Heart left ventricle (tissue), 16 donors: ENCODE measurements at regions not wholly inside any gene's neighbourhood (a gene's known extent, or its start where the extent isn't known, plus 50 kb on each side); places are given as distances from the start of the nearest gene placed in this dataset.

ENCODE experiments used
- ATAC-seq, 4 donors: fragments of 200-7000 bp; cut with Tn5 transposase; one replicate each; pipeline ENCODE4 v1.9.1; 2020 to 2022; ENCODE audit warnings: moderate library complexity in 4 of 4, mild to moderate bottlenecking in 3 of 4, moderate number of reproducible peaks in 1 of 4
- DNase-seq, 5 donors: peaks; one replicate each; pipeline ENCODE4 v3.0.0-alpha.2; 2020
- H3K27ac ChIP-seq, 12 donors: fragments of 200-600 bp; sonication (generic) in 4 of 12; one replicate each; pipeline versions ENCODE4 v1.5.0 to v1.8.0; 2016 to 2022; ENCODE audit warnings: mild to moderate bottlenecking in 2 of 12
- H3K27me3 ChIP-seq, 9 donors: fragments of 200-600 bp; sonication (generic) in 2 of 9; one replicate each; pipeline versions ENCODE4 v1.5.1 to v1.8.0; 2016 to 2022; ENCODE audit warnings: mild to moderate bottlenecking in 3 of 9
- H3K36me3 ChIP-seq, 9 donors: fragments of 200-600 bp; sonication (generic) in 2 of 9; one replicate each; pipeline versions ENCODE4 v1.5.0 to v1.8.0; 2018 to 2022; ENCODE audit warnings: mild to moderate bottlenecking in 2 of 9
- H3K4me1 ChIP-seq, 12 donors: fragments of 200-600 bp; sonication (generic) in 4 of 12; one replicate each; pipeline versions ENCODE4 v1.5.0 to v1.8.0; 2016 to 2022; ENCODE audit warnings: mild to moderate bottlenecking in 3 of 12
- H3K4me3 ChIP-seq, 12 donors: fragments of 200-600 bp; sonication (generic) in 4 of 12; one replicate each; pipeline versions ENCODE4 v1.5.0 to v1.8.0; 2017 to 2022; ENCODE audit warnings: mild to moderate bottlenecking in 9 of 12, moderate library complexity in 4 of 12
- H3K9me3 ChIP-seq, 12 donors: fragments of 200-600 bp; sonication (generic) in 4 of 12; one replicate each; pipeline versions ENCODE4 v1.5.0 to v1.8.0; 2016 to 2022; ENCODE audit warnings: mild to moderate bottlenecking in 1 of 12
- CTCF ChIP-seq, 12 donors: fragments of 200-600 bp; sonication (generic) in 4 of 12; IDR thresholded peaks; one replicate each; pipeline versions ENCODE4 v1.5.0 to v1.8.0; 2018 to 2022; ENCODE audit warnings: antibody characterized with exemption in 12 of 12, mild to moderate bottlenecking in 5 of 12
- POLR2A ChIP-seq, 2 donors: fragments of 450-650 bp; IDR thresholded peaks; one replicate each; pipeline ENCODE4 v1.6.1; 2017; ENCODE audit warnings: antibody characterized with exemption in 2 of 2, mild to moderate bottlenecking in 2 of 2, moderate library complexity in 2 of 2
- WGBS, 4 donors: extraction: QIAGEN DNeasy Blood & Tissue Kit in 2 of 4; methylation state at CpG; one replicate each; pipeline versions ENCODE4 v1.1.5 to v1.1.7; 2013 to 2018; 5-methylcytosine and 5-hydroxymethylcytosine counted together
- intact Hi-C, 10 donors: fragments of 100-400 bp; cut with DNase I; formaldehyde crosslinking; loops; one replicate each; pipeline versions ENCODE4 v1.11.1 to v1.14.2; 2022
- donor health status: ischemic (EF 13 %, LVEDD 7.1; RV severe dilation, severe dysfunction).
- donor health status: healthy with polysubstance abuse.
- donor health status: DM: no; HTN: yes; CAD: no.
- donor health status: DM: no; HTN: no; CAD: no.
- donor health status: ischemic (EF 25% LVEDD 6.9; RV normal size, moderate dysfunction).
- donor health status: ischemic (EF 25% LVEDD 5.7; RV mildly dilated, moderate dysfunction).
- donor health status: healthy.
- donor health status: DM: yes; HTN: yes; CAD: no.
- donor health status: ischemic (EF 35%, LVEDD 5.7; RV mildly dilated, moderate dysfunction).
- donor health status: nonischemic (EF 11% LVEDD 7.7; RV severe dilation, severe dysfunction).
- donor health status: DM: yes; HTN: yes; CAD: no.
- donor health status: PGD.
- donor health status: ischemic (EF 29% LVEDD 5.4; RV normal size, mild dysfunction).
- donor health status: nonischemic (EF 23%, LVEDD 6.1; RV moderate dilation, normal function).

- TF ChIP-seq POLR2A (IDR thresholded peaks at IDR 0.05) = no peak
- no peak for TF ChIP-seq CTCF (IDR thresholded peaks at IDR 0.05)
- 80 to 88% (median 86%) methylated on average over 9 of the region's 9 CpGs for WGBS, 4 donors
- intact Hi-C loops = loop anchor here in 2 of 10 donors (1.0 to 10.0 kb wide), 2 partner anchors 15 to 781 kb away; no protein-coding TSS in a partner anchor
- Histone ChIP-seq H3K9me3 (no peaks in the 10 kb centered on the region), H3K27me3 (no peaks in the 10 kb centered on the region), H3K27ac (no peak overlapping the region), H3K36me3 (peaks cover 0 to 72% (median 58%) of the 10 kb centered on the region in 9 donors), H3K4me3 (no peak overlapping the region), H3K4me1 (no peaks in the 10 kb centered on the region)
- DNase-seq (no peak), ATAC-seq (no peak)
These were observed 52.5 kb downstream of the EPRS1 start for GRCh38 chr1:219993554-219994433.

- H3K4me3 ChIP-seq = no peak overlapping the region
- peaks cover 0 to 72% (median 60%) of the 10 kb centered on the region in 9 donors for H3K36me3 ChIP-seq
- H3K9me3 ChIP-seq = no peaks in the 10 kb centered on the region
- intact Hi-C loops = loop anchor here in 1 of 10 donors (10.0 kb wide), 1 partner anchor 783 kb away; no protein-coding TSS in a partner anchor
- WGBS, 4 donors = 94 to 97% (median 94%) methylated on average over 2 of the region's 2 CpGs
- no peak overlapping the region for H3K27ac ChIP-seq
- DNase-seq = no peak
- no peaks in the 10 kb centered on the region for H3K4me1 ChIP-seq
- no peak for TF ChIP-seq CTCF (IDR thresholded peaks at IDR 0.05)
- TF ChIP-seq POLR2A (IDR thresholded peaks at IDR 0.05) = no peak
- H3K27me3 ChIP-seq = no peaks in the 10 kb centered on the region
- no peak for ATAC-seq
These were observed 54.4 kb downstream of the EPRS1 start for GRCh38 chr1:219991919-219992318.

GRCh38 chr1:219991511-219991810 is 54.8 kb downstream of the EPRS1 start:
- intact Hi-C loops = loop anchor here in 1 of 10 donors (10.0 kb wide), 1 partner anchor 783 kb away; no protein-coding TSS in a partner anchor
- Histone ChIP-seq H3K4me3 (no peak overlapping the region), H3K36me3 (peaks cover 0 to 72% (median 60%) of the 10 kb centered on the region in 9 donors), H3K9me3 (no peaks in the 10 kb centered on the region), H3K27me3 (no peaks in the 10 kb centered on the region), H3K27ac (no peak overlapping the region), H3K4me1 (no peaks in the 10 kb centered on the region)
- 42 to 74% (median 54%) methylated on average over 3 of the region's 3 CpGs for WGBS, 4 donors
- TF ChIP-seq POLR2A (IDR thresholded peaks at IDR 0.05) = no peak
- no peak for TF ChIP-seq CTCF (IDR thresholded peaks at IDR 0.05)
- no peak for DNase-seq
- no peak for ATAC-seq

- no peak for TF ChIP-seq POLR2A (IDR thresholded peaks at IDR 0.05)
- peak; percentile 39 to 74 (median 54) for TF ChIP-seq CTCF (IDR thresholded peaks at IDR 0.05)
- intact Hi-C loops = loop anchor here in 1 of 10 donors (10.0 kb wide), 1 partner anchor 784 kb away; no protein-coding TSS in a partner anchor
- H3K4me1 ChIP-seq = no peaks in the 10 kb centered on the region
- H3K27ac ChIP-seq = no peak overlapping the region
- WGBS, 4 donors = 33 to 44% (median 36%) methylated on average over 2 of the region's 2 CpGs
- H3K36me3 ChIP-seq = peaks cover 0 to 72% (median 60%) of the 10 kb centered on the region in 9 donors
- no peak overlapping the region for H3K4me3 ChIP-seq
- H3K9me3 ChIP-seq = no peaks in the 10 kb centered on the region
- DNase-seq (no peak), ATAC-seq (no peak)
- no peaks in the 10 kb centered on the region for H3K27me3 ChIP-seq
These were observed 55.4 kb downstream of the EPRS1 start for GRCh38 chr1:219990782-219991510.
